Type B pancreatic cell (in vitro differentiated cells): ENCODE measurements at regions not wholly inside any gene's neighbourhood (a gene's known extent, or its start where the extent isn't known, plus 50 kb on each side); places are given as distances from the start of the nearest gene placed in this dataset.

Experiments used
- DNase-seq: peaks from one replicate; pipeline ENCODE4 v3.0.0; 2021; ENCODE audit warnings: mixed read lengths; ENCODE audit not compliant: unreplicated experiment; ENCODE audit errors: extremely low spot score
- H3K27ac Mint-ChIP-seq: 2 replicates; pipeline ENCODE4 v1.8.0; 2021; ENCODE audit warnings: mild to moderate bottlenecking, mixed read lengths
- H3K27me3 Mint-ChIP-seq: 2 replicates; pipeline ENCODE4 v1.8.0; 2021; ENCODE audit warnings: mixed read lengths
- H3K36me3 Mint-ChIP-seq: 2 replicates; pipeline ENCODE4 v1.8.0; 2021; ENCODE audit warnings: mixed read lengths
- H3K4me1 Mint-ChIP-seq: one replicate; pipeline ENCODE4 v1.8.0; 2021; ENCODE audit warnings: mixed read lengths; ENCODE audit not compliant: unreplicated experiment
- H3K4me3 Mint-ChIP-seq: 2 replicates; pipeline ENCODE4 v1.8.0; 2021; ENCODE audit warnings: mild to moderate bottlenecking, mixed read lengths
- H3K9me3 Mint-ChIP-seq: 2 replicates; pipeline ENCODE4 v1.8.0; 2021; ENCODE audit warnings: mixed read lengths
- TF ChIP-seq, protein P1 (sequence below): fragments of 200-600 bp; sonication (generic); conservative IDR thresholded peaks from 2 replicates; pipeline ENCODE4 v1.5.0; 2021; ENCODE audit warnings: antibody characterized with exemption, mild to moderate bottlenecking

- no peak for DNase-seq
- no peaks in the 10 kb centered on the region for H3K36me3 Mint-ChIP-seq
- no peaks in the 10 kb centered on the region for H3K4me1 Mint-ChIP-seq
- TF ChIP-seq, protein P1, sequence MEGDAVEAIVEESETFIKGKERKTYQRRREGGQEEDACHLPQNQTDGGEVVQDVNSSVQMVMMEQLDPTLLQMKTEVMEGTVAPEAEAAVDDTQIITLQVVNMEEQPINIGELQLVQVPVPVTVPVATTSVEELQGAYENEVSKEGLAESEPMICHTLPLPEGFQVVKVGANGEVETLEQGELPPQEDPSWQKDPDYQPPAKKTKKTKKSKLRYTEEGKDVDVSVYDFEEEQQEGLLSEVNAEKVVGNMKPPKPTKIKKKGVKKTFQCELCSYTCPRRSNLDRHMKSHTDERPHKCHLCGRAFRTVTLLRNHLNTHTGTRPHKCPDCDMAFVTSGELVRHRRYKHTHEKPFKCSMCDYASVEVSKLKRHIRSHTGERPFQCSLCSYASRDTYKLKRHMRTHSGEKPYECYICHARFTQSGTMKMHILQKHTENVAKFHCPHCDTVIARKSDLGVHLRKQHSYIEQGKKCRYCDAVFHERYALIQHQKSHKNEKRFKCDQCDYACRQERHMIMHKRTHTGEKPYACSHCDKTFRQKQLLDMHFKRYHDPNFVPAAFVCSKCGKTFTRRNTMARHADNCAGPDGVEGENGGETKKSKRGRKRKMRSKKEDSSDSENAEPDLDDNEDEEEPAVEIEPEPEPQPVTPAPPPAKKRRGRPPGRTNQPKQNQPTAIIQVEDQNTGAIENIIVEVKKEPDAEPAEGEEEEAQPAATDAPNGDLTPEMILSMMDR: no peak
- H3K27ac Mint-ChIP-seq: no peak overlapping the region
- no peaks in the 10 kb centered on the region for H3K27me3 Mint-ChIP-seq
- no peaks in the 10 kb centered on the region for H3K9me3 Mint-ChIP-seq
- no peak overlapping the region for H3K4me3 Mint-ChIP-seq
Observed at GRCh38 chr13:77398825-77399620, 72.1 kb upstream of the MYCBP2 start.

- no peaks in the 10 kb centered on the region for H3K27me3 Mint-ChIP-seq
- H3K4me3 Mint-ChIP-seq: no peak overlapping the region
- DNase-seq: no peak
- no peaks in the 10 kb centered on the region for H3K9me3 Mint-ChIP-seq
- TF ChIP-seq, protein P1: no peak
- H3K27ac Mint-ChIP-seq: no peak overlapping the region
- no peaks in the 10 kb centered on the region for H3K36me3 Mint-ChIP-seq
- H3K4me1 Mint-ChIP-seq: no peaks in the 10 kb centered on the region
Observed at GRCh38 chr13:77397636-77398035, 70.7 kb upstream of the MYCBP2 start.

DNA sequence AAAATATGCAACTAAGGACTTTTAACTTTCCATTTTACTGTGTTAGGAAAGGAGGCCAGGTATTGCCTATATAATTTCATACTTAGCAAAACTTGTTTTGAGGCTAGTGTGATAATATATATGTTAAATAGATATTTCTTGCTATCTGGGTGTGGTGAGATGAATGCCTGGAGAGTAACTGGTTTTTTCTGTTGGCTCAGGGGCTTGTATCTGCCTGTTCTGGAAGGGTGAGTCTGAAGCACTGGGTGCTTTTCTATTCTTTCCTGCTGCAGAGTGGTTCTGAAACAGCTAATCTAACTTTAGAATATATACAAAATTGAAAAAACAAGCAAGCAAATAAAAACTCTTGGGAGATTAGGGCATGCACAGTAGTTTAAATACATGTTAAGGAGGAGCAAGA lies 64.6 kb upstream of the MYCBP2 start:
- no peaks in the 10 kb centered on the region for H3K27me3 Mint-ChIP-seq
- H3K36me3 Mint-ChIP-seq: no peaks in the 10 kb centered on the region
- peak overlapping the region; percentile 70 for H3K27ac Mint-ChIP-seq
- no peak for DNase-seq
- TF ChIP-seq, protein P1: no peak
- no peaks in the 10 kb centered on the region for H3K4me1 Mint-ChIP-seq
- H3K9me3 Mint-ChIP-seq: no peaks in the 10 kb centered on the region
- H3K4me3 Mint-ChIP-seq: peak overlapping the region; percentile 76

DNA sequence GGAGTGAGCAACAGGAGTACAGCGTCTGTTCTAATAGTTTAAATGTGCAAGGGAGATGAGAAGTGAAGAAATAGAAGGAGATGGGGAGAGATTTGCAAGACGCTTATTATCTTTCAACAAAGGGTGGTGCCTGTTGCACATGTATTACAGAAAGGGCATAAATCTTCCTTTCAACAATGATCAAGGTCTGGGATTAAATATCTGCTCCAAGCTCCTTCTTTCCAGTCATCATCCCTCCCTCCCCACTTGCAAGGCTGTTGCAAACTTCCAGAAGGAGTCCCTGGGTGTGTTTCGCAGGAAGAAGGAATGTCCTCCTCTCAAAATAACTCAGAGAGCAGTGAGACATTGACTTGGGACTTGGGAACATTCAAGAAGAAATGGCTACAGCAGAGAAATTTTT lies 63.5 kb upstream of the MYCBP2 start:
- TF ChIP-seq, protein P1: no peak
- no peak for DNase-seq
- Mint-ChIP-seq H3K9me3 (peaks cover 4% of the 10 kb centered on the region), H3K27me3 (no peaks in the 10 kb centered on the region), H3K27ac (no peak overlapping the region), H3K4me1 (no peaks in the 10 kb centered on the region), H3K4me3 (no peak overlapping the region), H3K36me3 (no peaks in the 10 kb centered on the region)

- Mint-ChIP-seq H3K4me3 (no peak overlapping the region), H3K27me3 (no peaks in the 10 kb centered on the region), H3K36me3 (no peaks in the 10 kb centered on the region), H3K9me3 (peaks cover 6% of the 10 kb centered on the region), H3K27ac (no peak overlapping the region), H3K4me1 (no peaks in the 10 kb centered on the region)
- TF ChIP-seq, protein P1: no peak
- no peak for DNase-seq
Observed at GRCh38 chr13:77389625-77390000, 62.7 kb upstream of the MYCBP2 start.
